Testis (tissue), 2 donors: ENCODE measurements at regions not wholly inside any gene's neighbourhood (a gene's known extent, or its start where the extent isn't known, plus 50 kb on each side); places are given as distances from the start of the nearest gene placed in this dataset.

Experiments used
- CTCF ChIP-seq, 3 experiments: fragments of 450-650 bp in 2 of 3; fragments of 200-600 bp in 1 of 3; sonication (generic) in 1 of 3; IDR thresholded peaks; one replicate each; pipeline ENCODE4 v1.5.1; 2016 to 2019; ENCODE audit warnings: antibody characterized with exemption in 3 of 3, mild to moderate bottlenecking in 2 of 3, moderate library complexity in 1 of 3
- POLR2A ChIP-seq: fragments of 450-650 bp; IDR thresholded peaks from one replicate; pipeline ENCODE4 v1.6.1; 2017; ENCODE audit warnings: antibody characterized with exemption, mild to moderate bottlenecking, moderate library complexity

GRCh38 chr14:85273099-85273677 lies 256.8 kb upstream of the FLRT2 start:
- no peak for TF ChIP-seq CTCF (IDR thresholded peaks at IDR 0.05)
- TF ChIP-seq POLR2A = no peak
